Suprapubic skin (tissue), 4 donors: ENCODE measurements at regions not wholly inside any gene's neighbourhood (a gene's known extent, or its start where the extent isn't known, plus 50 kb on each side); places are given as distances from the start of the nearest gene placed in this dataset.

Experiments
- DNase-seq, 2 donors: peaks; one replicate each; pipeline ENCODE4 v3.0.0-alpha.2; 2019; ENCODE audit warnings: low spot score in 2 of 2
- H3K27ac ChIP-seq: fragments of 200-600 bp; sonication (generic); one replicate; pipeline ENCODE4 v1.5.1; 2019
- H3K27me3 ChIP-seq: fragments of 200-600 bp; sonication (generic); one replicate; pipeline ENCODE4 v1.5.1; 2019
- H3K36me3 ChIP-seq: fragments of 200-600 bp; sonication (generic); one replicate; pipeline ENCODE4 v1.5.1; 2019
- H3K4me1 ChIP-seq: fragments of 200-600 bp; sonication (generic); one replicate; pipeline ENCODE4 v1.5.1; 2019
- H3K4me3 ChIP-seq: fragments of 200-600 bp; sonication (generic); one replicate; pipeline ENCODE4 v1.5.1; 2019; ENCODE audit warnings: mild to moderate bottlenecking
- H3K9me3 ChIP-seq: fragments of 200-600 bp; sonication (generic); one replicate; pipeline ENCODE4 v1.5.1; 2019
- EP300 ChIP-seq: sonication (generic); formaldehyde crosslinking; IDR thresholded peaks from one replicate; pipeline ENCODE4 v1.6.1; 2017; ENCODE audit warnings: antibody characterized with exemption
- POLR2A ChIP-seq, 2 donors: fragments of 450-650 bp; IDR thresholded peaks; one replicate each; pipeline ENCODE4 v1.6.1; 2017; ENCODE audit warnings: antibody characterized with exemption in 2 of 2, mild to moderate bottlenecking in 2 of 2, moderate library complexity in 2 of 2
- POLR2AphosphoS5 ChIP-seq, 3 donors: sonication (generic); formaldehyde crosslinking; IDR thresholded peaks; one replicate each; pipeline ENCODE4 v1.6.1; 2017; ENCODE audit warnings: antibody characterized with exemption in 3 of 3
- WGBS: methylation state at CpG from one replicate; pipeline ENCODE4 v1.1.5; 2018; 5-methylcytosine and 5-hydroxymethylcytosine counted together
- TF ChIP-seq, protein P1 (sequence below), 2 donors: fragments of 200-600 bp in 1 of 2; fragments of 450-650 bp in 1 of 2; sonication (generic) in 1 of 2; IDR thresholded peaks; one replicate each; pipeline ENCODE4 v1.5.1; 2016 to 2019; ENCODE audit warnings: antibody characterized with exemption in 2 of 2, mild to moderate bottlenecking in 1 of 2, moderate library complexity in 1 of 2

DNA sequence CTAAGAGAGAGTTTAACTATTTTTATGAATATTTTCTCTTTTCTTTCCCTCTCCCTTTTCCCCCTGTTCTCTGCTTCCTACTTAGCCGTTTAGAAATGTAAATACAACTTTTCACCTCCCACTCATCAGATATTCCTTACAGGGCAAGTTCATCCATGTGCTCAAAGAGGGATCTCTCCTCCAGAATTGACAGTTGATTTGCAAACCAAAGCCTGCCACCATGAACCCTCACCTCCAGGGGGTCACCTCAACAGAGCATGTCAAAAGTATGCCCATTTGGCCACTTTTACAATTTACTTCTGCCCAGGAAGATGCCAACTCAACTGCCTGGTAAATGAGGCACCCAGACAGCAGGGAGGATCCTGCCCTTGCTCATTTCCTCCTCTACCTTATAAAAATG, 149.2 kb upstream of the GYPC start:
- Histone ChIP-seq H3K27me3 (no peaks in the 10 kb centered on the region), H3K4me3 (no peak overlapping the region), H3K27ac (no peak overlapping the region), H3K4me1 (no peaks in the 10 kb centered on the region), H3K9me3 (no peaks in the 10 kb centered on the region), H3K36me3 (no peaks in the 10 kb centered on the region)
- no peak for TF ChIP-seq POLR2AphosphoS5 (IDR thresholded peaks at IDR 0.05)
- TF ChIP-seq, protein P1, sequence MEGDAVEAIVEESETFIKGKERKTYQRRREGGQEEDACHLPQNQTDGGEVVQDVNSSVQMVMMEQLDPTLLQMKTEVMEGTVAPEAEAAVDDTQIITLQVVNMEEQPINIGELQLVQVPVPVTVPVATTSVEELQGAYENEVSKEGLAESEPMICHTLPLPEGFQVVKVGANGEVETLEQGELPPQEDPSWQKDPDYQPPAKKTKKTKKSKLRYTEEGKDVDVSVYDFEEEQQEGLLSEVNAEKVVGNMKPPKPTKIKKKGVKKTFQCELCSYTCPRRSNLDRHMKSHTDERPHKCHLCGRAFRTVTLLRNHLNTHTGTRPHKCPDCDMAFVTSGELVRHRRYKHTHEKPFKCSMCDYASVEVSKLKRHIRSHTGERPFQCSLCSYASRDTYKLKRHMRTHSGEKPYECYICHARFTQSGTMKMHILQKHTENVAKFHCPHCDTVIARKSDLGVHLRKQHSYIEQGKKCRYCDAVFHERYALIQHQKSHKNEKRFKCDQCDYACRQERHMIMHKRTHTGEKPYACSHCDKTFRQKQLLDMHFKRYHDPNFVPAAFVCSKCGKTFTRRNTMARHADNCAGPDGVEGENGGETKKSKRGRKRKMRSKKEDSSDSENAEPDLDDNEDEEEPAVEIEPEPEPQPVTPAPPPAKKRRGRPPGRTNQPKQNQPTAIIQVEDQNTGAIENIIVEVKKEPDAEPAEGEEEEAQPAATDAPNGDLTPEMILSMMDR (IDR thresholded peaks at IDR 0.05) = no peak
- no peak for TF ChIP-seq EP300
- no peak for TF ChIP-seq POLR2A (IDR thresholded peaks at IDR 0.05)
- no peak for DNase-seq
- whole genome bisulfite sequencing = 18% methylated on average over 1 of the region's 1 CpG

DNA sequence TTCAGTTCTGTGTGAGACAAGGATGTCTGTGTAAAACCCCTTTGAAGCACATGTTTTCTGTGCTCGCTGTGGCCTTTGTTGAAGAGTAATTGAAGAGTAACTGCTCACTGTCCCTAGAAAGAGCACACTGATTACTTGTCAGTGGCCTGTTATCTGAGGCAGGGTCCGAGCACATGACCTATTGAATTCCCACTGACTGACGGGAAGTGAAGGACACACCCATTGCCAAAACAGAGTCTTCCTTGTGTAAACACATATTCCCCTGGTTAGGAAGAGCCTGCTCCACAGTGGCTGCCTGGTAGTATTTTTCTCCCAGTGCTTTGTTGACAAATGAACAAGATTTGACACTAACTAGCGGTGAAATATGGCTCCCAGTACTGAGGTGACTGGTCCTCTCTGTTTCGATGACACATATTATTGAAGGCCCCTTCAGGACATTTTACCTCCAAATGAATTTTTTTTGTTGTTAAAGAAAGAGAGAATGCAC, 148.5 kb upstream of the GYPC start:
- DNase-seq = no peak
- H3K27ac ChIP-seq = no peak overlapping the region
- no peaks in the 10 kb centered on the region for H3K9me3 ChIP-seq
- H3K36me3 ChIP-seq = no peaks in the 10 kb centered on the region
- H3K4me3 ChIP-seq = no peak overlapping the region
- H3K4me1 ChIP-seq = no peaks in the 10 kb centered on the region
- no peak for TF ChIP-seq POLR2AphosphoS5 (IDR thresholded peaks at IDR 0.05)
- TF ChIP-seq, protein P1 (IDR thresholded peaks at IDR 0.05) = no peak
- TF ChIP-seq POLR2A (IDR thresholded peaks at IDR 0.05) = no peak
- no peak for TF ChIP-seq EP300
- 45% methylated on average over 5 of the region's 5 CpGs for WGBS
- H3K27me3 ChIP-seq = no peaks in the 10 kb centered on the region

DNA sequence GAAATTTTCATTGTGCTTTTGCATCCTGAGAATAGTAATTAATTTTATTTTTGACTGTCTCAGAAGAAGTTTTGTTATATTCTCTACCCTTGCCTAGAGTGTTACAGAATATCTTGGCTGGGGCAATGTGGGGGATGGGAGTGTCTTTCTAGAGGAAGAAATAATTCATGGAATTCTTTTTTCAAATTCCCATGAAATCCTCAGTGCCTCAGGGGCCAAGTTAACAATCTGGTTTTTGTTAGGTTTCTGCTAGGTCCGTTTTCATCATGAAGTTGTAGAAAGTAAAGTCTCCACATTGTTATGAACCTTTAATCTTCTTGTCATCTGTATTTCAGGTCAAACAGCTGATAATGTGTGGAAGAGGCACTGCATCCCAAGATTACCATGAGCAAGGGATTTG, 145.6 kb upstream of the GYPC start:
- Histone ChIP-seq H3K27me3 (no peaks in the 10 kb centered on the region), H3K9me3 (no peaks in the 10 kb centered on the region), H3K4me1 (no peaks in the 10 kb centered on the region), H3K27ac (no peak overlapping the region), H3K36me3 (no peaks in the 10 kb centered on the region), H3K4me3 (no peak overlapping the region)
- DNase-seq = no peak
- TF ChIP-seq POLR2AphosphoS5 (IDR thresholded peaks at IDR 0.05) (no peak), POLR2A (IDR thresholded peaks at IDR 0.05) (no peak), EP300 (no peak)
- TF ChIP-seq, protein P1 (IDR thresholded peaks at IDR 0.05) = no peak
- WGBS = 29% methylated on average over 1 of the region's 1 CpG

DNA sequence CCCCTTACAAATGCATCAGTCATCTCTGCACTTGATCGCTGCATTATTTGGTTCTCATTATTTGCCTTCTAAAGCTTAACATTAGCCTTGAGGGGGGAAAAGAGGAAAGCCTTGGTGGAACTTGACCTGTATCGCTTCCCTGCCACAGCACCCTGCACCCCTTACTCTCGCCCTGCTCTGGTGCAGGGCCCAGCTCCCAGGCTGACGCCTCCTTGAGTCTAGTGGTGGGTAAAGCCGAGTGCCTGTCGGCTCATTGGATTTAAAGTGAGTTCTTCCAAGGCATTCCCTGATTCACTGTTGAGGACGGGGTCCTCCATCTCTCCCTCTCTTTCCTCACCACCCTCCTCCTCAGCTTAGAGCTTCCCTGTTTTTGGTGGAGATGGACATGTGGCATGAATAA, 145.0 kb upstream of the GYPC start:
- no peaks in the 10 kb centered on the region for H3K9me3 ChIP-seq
- WGBS = 89% methylated on average over 7 of the region's 7 CpGs
- no peak overlapping the region for H3K27ac ChIP-seq
- no peaks in the 10 kb centered on the region for H3K36me3 ChIP-seq
- no peaks in the 10 kb centered on the region for H3K4me1 ChIP-seq
- H3K27me3 ChIP-seq = no peaks in the 10 kb centered on the region
- no peak for TF ChIP-seq POLR2AphosphoS5 (IDR thresholded peaks at IDR 0.05)
- TF ChIP-seq POLR2A (IDR thresholded peaks at IDR 0.05) = no peak
- TF ChIP-seq EP300 = no peak
- TF ChIP-seq, protein P1 (IDR thresholded peaks at IDR 0.05) = no peak
- H3K4me3 ChIP-seq = no peak overlapping the region
- DNase-seq = no peak

DNA sequence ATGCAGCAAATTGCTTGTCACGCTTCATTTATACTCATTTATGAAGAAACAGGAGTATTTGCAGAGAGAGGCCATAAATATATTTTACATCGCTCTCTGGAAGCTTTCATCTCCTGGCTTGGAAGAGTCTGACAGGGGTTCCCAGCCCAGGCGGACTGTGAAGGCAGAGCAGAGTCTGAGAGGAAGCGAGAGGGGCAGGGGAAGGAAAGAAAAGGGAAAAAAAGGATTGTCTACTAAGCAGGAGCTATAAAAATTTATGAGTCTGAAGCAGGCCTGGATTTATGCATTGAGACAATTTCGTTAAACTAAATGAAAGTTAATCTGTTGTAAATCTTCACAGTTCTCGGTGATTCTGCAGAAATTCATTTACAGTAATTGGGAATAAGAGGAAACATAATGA, 143.9 kb upstream of the GYPC start:
- Histone ChIP-seq H3K36me3 (no peaks in the 10 kb centered on the region), H3K4me1 (no peaks in the 10 kb centered on the region), H3K27ac (no peak overlapping the region), H3K9me3 (no peaks in the 10 kb centered on the region), H3K4me3 (no peak overlapping the region), H3K27me3 (no peaks in the 10 kb centered on the region)
- TF ChIP-seq, protein P1 (IDR thresholded peaks at IDR 0.05) = no peak
- no peak for TF ChIP-seq POLR2AphosphoS5 (IDR thresholded peaks at IDR 0.05)
- no peak for TF ChIP-seq POLR2A (IDR thresholded peaks at IDR 0.05)
- no peak for TF ChIP-seq EP300
- DNase-seq = no peak
- 76% methylated on average over 6 of the region's 6 CpGs for WGBS
